IPS-15b (cell line): ENCODE measurements at regions not wholly inside any gene's neighbourhood (a gene's known extent, or its start where the extent isn't known, plus 50 kb on each side); places are given as distances from the start of the nearest gene placed in this dataset.

Experiments
- H3K27me3 ChIP-seq: one replicate; pipeline ENCODE4 v1.6.1; 2013; ENCODE audit warnings: low read length; ENCODE audit not compliant: control insufficient read depth, insufficient read depth
- H3K36me3 ChIP-seq: one replicate; pipeline ENCODE4 v1.6.1; 2013; ENCODE audit warnings: low read length; ENCODE audit not compliant: control insufficient read depth, insufficient read depth
- H3K4me1 ChIP-seq: one replicate; pipeline ENCODE4 v1.6.1; 2013; ENCODE audit warnings: mild to moderate bottlenecking, low read length; ENCODE audit not compliant: control insufficient read depth, insufficient read depth
- H3K4me3 ChIP-seq: one replicate; pipeline ENCODE4 v1.5.1; 2013; ENCODE audit warnings: low read depth, low read length
- H3K9ac ChIP-seq: one replicate; pipeline ENCODE4 v1.6.1; 2013; ENCODE audit warnings: low read depth, mild to moderate bottlenecking, low read length
- H3K9me3 ChIP-seq: one replicate; pipeline ENCODE4 v1.6.1; 2013; ENCODE audit warnings: mild to moderate bottlenecking, low read length; ENCODE audit not compliant: control insufficient read depth, insufficient read depth

DNA sequence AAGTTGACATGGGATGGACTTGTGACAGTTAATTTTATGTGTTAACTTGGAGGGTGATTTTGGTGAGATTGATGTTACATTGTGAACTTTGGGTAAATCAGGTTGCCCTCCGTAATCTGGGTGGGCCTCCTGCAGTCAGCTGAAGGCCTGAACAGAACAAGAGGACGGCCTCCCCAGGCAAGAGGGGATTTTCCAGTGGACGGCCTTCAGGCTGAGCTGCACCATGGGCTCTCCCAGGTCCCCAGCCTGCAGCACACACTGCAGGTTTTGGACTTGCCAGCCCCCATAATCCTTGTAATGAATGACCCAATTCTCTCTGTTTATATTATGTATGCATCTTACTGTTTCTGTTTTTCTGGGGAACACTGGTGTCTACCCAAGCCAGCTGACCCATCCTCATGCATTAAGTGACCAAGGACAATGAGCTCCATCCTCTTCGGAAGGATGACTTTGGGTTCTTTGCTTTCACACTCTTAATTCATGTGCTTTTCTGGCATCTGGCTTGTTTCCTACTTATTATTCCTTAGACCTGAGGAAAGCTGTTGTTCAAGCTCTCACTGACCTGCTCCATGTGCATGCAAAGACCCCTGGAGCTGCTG lies 64.2 kb downstream of the DACT2 start:
- H3K27me3 ChIP-seq, result peaks cover 3% of the 10 kb centered on the region
- H3K9ac ChIP-seq, result no peak overlapping the region
- no peaks in the 10 kb centered on the region for H3K4me1 ChIP-seq
- no peaks in the 10 kb centered on the region for H3K9me3 ChIP-seq
- H3K36me3 ChIP-seq, result no peaks in the 10 kb centered on the region
- H3K4me3 ChIP-seq, result no peak overlapping the region

DNA sequence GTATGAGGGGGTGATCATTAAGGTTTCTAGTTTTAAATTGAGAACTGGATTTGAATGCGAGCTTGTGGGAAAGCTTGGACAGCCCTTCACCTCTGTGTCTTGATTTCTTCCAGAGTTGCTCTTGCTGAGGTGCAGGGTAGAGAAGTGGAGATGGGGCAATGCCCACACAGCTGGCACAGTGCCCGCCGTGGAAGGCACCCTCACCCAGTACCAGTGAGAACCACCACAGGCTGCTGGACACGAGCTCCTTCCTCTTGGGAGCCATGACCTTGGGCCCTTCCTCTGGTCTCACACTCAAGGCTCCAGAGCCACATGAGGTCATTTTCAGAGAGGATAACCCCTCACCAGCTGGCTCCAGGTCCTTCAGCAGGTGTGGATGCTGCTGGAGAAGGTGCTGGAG lies 67.3 kb downstream of the DACT2 start:
- Histone ChIP-seq H3K9me3 (no peaks in the 10 kb centered on the region), H3K4me3 (no peak overlapping the region), H3K36me3 (no peaks in the 10 kb centered on the region), H3K27me3 (peaks cover 3% of the 10 kb centered on the region), H3K9ac (no peak overlapping the region), H3K4me1 (peaks cover 3% of the 10 kb centered on the region)

DNA sequence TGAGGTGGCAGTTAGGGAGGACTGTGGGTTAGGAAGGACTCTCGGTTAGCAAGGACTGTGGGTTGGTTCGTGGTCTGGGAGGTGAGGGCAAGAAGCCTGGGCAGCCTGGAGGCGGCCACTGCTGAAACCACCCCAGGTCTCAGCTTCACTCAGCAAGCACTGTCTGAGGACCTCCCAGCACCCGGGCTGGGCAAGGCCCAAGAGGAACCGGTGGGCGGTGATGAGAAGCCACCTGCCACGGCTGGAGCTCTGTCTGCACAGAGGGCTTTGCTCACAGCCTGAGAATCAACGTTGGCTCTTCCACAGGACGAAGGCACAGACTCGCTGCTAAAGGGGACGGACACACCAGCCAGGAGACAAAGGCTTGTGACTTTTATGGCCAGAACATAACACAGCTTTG lies 69.3 kb downstream of the DACT2 start:
- Histone ChIP-seq H3K9me3 (no peaks in the 10 kb centered on the region), H3K4me1 (peaks cover 3% of the 10 kb centered on the region), H3K9ac (no peak overlapping the region), H3K27me3 (no peaks in the 10 kb centered on the region), H3K4me3 (no peak overlapping the region), H3K36me3 (no peaks in the 10 kb centered on the region)

DNA sequence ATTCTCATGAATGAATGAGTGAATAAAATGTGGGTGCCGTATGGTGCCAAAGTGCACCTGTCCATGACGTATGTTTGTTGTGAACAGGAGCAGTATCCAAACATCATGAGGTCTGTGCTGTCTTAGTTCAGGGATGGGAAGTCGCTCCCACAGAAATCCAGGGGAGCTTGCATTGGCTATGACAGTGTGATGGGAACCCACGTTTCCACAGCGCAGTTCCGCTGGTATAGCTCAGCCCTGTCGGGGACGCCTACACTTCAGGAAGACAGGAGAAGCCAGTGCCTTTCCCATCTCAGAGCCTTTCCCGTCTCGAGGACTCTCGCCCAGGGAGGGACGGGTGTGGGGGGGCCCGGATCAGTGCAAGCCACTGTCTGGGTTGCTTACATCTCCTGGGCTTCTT lies 69.8 kb downstream of the DACT2 start:
- Histone ChIP-seq H3K9me3 (no peaks in the 10 kb centered on the region), H3K27me3 (no peaks in the 10 kb centered on the region), H3K4me3 (no peak overlapping the region), H3K36me3 (no peaks in the 10 kb centered on the region), H3K4me1 (peaks cover 3% of the 10 kb centered on the region), H3K9ac (no peak overlapping the region)

DNA sequence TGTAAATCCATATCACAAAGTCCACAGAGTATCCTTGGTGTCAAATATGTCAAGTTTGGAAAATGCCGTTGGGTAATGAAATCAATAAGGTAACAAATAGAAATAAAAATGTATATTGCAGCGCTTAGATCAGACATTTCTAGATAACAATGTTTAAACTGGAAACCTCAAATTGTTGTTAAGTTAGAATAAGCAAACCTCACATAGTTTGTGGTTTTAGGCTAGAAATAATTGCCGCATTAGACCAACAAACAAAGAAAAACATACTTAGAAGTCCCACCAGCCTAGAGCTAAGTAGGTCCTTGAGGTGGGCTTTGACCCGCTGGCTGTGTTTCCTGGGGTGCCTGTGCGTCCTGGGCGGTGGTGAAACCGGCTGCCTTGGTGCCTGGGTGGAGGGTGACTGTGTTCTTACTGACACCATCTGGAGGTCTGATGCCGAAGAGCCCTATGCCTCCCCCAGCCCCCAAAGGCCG lies 71.4 kb downstream of the DACT2 start:
- Histone ChIP-seq H3K36me3 (no peaks in the 10 kb centered on the region), H3K9ac (no peak overlapping the region), H3K4me1 (peaks cover 3% of the 10 kb centered on the region), H3K9me3 (no peaks in the 10 kb centered on the region), H3K4me3 (no peak overlapping the region), H3K27me3 (no peaks in the 10 kb centered on the region)

DNA sequence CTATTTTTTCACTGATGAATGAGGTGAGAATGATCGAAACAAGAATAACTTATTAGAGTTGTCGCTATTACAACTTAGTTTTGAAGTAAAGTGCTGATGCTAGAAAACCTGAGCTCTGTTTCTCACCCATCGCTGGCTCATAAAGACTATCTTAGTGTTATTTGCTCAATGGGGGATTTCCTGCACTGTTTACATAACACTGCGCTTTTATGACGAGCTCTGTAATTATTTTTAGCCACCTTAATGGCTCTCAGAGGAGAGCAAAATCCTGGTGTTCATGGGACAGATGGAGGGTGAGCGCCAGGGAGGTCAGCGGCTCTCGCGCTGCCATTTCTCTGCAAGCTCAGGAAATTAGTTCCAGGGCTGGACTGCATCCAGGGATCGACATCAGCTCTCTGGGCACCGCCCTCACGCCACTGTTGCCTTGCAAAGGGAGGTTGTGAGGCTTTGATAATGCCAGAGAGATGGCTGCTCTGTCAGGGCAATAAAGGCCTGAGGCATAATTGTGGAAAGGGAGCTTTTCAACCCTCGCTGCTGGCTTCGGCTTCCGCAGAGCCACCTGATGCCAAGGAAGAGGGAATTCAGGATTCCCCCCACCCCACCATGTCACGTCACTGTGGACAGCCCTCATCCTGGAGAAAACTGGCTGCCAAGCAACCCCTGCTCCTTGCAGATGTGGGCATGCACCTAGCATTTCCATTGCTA lies 72.0 kb downstream of the DACT2 start:
- Histone ChIP-seq H3K9ac (no peak overlapping the region), H3K4me3 (no peak overlapping the region), H3K36me3 (no peaks in the 10 kb centered on the region), H3K27me3 (no peaks in the 10 kb centered on the region), H3K9me3 (no peaks in the 10 kb centered on the region), H3K4me1 (peaks cover 3% of the 10 kb centered on the region)

DNA sequence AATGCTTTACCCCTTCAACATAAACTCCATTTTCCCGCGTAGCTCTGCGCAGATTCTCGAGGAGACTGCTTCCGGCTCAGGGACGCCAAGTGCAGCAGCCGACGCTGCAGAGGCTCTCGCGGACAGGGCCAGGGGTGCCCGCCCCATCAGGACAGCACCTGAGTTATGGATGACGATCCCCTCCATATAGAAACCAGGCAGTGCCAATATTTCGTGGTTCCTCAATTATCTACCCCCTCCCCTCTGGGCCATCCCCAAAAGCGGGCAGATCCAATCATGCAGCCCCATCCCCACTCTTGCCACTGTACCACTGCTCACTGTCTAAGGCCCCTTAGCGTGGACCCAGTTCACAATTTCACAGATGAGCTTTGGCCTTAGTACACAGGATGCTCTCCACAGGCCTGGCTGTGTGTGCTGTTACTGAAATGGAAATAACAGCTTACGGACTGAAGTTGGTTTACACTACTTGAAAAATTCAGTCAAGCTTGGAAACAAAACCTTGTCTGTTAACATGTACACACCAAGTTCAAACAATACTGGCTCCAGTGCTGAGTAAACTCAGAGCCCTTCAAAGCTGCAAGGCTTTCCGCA lies 74.5 kb downstream of the DACT2 start:
- no peak overlapping the region for H3K4me3 ChIP-seq
- H3K4me1 ChIP-seq, result peaks cover 3% of the 10 kb centered on the region
- H3K9ac ChIP-seq, result no peak overlapping the region
- no peaks in the 10 kb centered on the region for H3K27me3 ChIP-seq
- H3K36me3 ChIP-seq, result no peaks in the 10 kb centered on the region
- H3K9me3 ChIP-seq, result no peaks in the 10 kb centered on the region

DNA sequence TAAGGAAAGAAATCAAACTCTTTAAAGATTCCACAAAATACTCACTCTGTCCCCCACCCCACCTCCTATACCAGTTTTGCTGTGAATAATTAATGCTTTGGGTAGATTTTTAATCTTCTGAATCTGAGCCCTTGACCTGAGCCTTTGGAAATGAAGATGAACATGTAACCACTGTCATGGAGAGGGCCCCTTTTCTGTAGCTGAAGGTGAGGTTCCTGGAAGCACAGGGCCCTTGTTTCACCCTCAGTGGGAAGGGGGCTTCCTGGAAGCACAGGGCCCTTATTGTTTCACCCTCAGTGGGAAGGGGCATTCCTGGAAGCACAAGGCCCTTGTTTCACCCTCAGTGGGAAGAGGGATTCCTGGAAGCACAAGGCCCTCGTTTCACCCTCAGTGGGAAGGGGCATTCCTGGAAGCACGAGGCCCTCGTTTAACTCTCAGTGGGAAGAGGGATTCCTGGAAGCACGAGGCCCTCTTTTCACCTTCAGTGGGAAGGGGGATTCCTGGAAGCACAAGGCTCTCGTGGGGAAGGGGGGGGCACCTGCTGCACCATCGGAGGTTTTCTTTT lies 75.7 kb downstream of the DACT2 start:
- Histone ChIP-seq H3K27me3 (no peaks in the 10 kb centered on the region), H3K9me3 (no peaks in the 10 kb centered on the region), H3K4me3 (no peak overlapping the region), H3K36me3 (no peaks in the 10 kb centered on the region), H3K9ac (no peak overlapping the region), H3K4me1 (peaks cover 3% of the 10 kb centered on the region)

DNA sequence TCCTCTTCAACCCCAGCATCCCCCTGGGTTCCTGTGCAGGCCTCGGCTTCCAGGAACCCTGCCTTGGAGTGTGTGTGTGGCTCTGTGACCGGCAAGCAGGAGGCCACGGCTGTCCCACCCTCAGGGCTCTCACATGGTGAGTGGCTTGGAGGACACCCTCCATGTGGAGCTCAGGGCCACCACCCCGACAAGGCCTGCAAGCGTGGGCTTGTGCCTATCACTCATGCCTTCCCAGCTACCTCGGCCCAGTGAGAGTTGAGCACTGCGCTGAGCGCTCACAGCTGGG lies 76.7 kb downstream of the DACT2 start:
- H3K4me3 ChIP-seq, result no peak overlapping the region
- H3K9me3 ChIP-seq, result no peaks in the 10 kb centered on the region
- H3K9ac ChIP-seq, result no peak overlapping the region
- no peaks in the 10 kb centered on the region for H3K36me3 ChIP-seq
- peaks cover 3% of the 10 kb centered on the region for H3K4me1 ChIP-seq
- no peaks in the 10 kb centered on the region for H3K27me3 ChIP-seq

DNA sequence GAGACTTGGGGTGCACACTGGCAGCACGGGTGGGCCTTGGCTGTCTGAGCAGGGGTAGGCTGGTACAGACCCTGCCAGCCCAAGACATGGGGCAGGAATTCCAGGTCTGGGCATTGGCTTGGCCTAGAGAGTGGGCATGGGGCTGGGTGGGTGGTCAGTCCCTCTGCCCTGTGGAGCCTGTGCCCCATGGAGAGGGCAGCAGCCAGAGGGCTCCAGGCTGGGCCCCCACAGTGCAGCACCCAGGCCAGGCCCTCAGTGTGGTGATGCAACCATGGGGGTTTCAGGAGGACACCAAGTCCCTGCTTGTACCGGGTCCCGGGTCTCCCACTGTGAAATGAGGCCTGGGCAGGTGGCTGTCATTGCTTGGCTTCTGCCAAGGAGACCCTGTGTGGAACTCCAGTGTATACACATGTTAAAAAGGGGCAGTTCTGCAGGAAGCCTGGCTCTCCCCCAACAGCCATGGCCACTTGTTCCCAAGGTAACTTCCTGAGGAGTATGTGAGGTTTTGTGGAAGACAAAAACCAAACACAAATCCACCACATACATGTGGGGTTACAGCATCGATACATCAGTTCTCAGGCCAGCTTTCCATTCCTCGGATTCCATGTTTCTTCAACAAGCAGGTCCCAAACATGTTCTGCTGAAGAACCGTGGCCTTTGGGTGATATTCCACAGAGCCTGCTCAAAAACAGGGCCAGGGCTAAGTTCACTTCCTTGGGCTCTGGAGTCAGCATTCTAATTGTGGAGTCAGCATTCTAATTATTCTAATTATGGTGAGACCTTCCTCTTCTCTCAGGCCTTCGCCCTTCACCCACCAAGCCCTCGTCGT lies 77.3 kb downstream of the DACT2 start:
- Histone ChIP-seq H3K27me3 (no peaks in the 10 kb centered on the region), H3K9ac (no peak overlapping the region), H3K4me1 (peaks cover under 1% of the 10 kb centered on the region), H3K36me3 (no peaks in the 10 kb centered on the region), H3K4me3 (no peak overlapping the region), H3K9me3 (no peaks in the 10 kb centered on the region)

DNA sequence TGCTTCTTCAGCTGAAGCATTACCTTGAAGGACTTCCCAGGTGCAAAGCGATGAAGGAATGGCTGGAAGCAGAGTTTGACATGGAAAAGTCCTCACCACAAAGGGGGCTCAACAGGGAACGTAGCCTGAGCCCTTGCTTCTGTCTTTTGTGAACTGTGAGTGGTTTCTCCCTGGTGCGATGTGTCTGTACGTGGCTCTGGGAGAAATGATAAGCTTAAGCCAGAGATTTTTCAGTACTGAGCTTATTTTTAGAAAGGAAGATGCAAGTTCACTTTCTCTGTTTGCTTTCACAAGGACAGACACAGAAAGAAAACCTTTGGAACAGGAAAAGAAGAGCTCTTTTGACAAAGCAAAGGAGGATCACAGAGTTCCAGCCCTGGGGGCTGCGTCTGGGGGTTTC lies 79.4 kb downstream of the DACT2 start:
- Histone ChIP-seq H3K4me1 (no peaks in the 10 kb centered on the region), H3K9ac (no peak overlapping the region), H3K36me3 (no peaks in the 10 kb centered on the region), H3K27me3 (no peaks in the 10 kb centered on the region), H3K9me3 (no peaks in the 10 kb centered on the region), H3K4me3 (no peak overlapping the region)
